Activated T-cell treated with anti-CD3 and anti-CD28 coated beads, Interleukin-2, amount 50 U/mL, for 1 hour (primary cell): ENCODE measurements at regions not wholly inside any gene's neighbourhood (a gene's known extent, or its start where the extent isn't known, plus 50 kb on each side); places are given as distances from the start of the nearest gene placed in this dataset.

Experiments
- DNase-seq: peaks from one replicate; pipeline ENCODE4 v3.0.0-alpha.2; 2020

- DNase-seq: no peak
These were observed 160.7 kb upstream of the PCBD1 start for GRCh38 chr10:71048971-71049615.

DNA sequence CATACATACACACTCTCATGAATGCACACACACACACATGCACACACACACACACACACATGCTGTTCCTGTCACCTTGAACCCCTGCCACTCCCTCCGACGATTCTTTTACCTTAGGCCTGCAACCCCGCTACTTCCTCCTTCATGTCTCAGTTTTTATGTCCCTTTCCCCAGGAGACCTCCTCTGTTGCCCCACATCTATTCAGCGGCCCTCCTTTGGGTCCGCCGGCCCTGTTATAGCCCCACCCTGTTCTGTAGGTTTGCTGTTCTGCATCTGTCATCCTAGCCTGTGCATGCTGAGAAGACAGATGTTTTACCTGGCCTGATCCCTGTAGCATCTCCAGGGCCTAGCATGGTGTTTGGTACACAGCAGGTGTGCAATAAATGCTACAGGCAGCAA is 161.6 kb upstream of the PCBD1 start:
- no peak for DNase-seq

DNA sequence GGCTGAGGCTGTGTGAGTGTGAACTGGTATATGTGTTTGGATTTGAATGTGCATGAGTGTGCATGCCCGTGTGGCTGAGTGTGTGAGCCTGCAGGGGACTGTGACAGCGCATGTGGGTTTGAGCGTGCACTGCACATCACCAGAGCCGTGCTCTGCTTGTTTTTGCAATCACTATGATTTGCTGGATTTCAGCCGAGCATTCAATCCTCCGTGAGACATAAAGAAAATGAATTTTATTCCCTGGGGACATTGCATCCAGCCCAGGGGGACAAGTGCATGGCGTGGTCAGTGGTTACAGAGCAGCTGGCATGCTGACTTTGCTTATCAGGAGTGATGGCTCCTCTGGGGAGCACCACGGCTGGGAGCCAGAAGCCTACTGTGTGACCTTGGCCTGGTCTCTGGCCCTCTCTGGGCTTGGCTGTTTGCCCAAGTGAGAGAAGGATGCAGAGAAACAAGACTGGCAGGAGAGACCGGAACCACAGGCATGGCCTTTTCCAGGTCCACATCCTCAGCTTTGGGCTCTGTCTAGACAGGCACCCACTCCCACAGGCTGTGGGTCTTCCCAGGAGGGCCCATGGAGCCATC is 160.2 kb upstream of the UNC5B start:
- no peak for DNase-seq

GRCh38 chr10:71052708-71053107 is 159.7 kb upstream of the UNC5B start:
- DNase-seq: no peak

DNA sequence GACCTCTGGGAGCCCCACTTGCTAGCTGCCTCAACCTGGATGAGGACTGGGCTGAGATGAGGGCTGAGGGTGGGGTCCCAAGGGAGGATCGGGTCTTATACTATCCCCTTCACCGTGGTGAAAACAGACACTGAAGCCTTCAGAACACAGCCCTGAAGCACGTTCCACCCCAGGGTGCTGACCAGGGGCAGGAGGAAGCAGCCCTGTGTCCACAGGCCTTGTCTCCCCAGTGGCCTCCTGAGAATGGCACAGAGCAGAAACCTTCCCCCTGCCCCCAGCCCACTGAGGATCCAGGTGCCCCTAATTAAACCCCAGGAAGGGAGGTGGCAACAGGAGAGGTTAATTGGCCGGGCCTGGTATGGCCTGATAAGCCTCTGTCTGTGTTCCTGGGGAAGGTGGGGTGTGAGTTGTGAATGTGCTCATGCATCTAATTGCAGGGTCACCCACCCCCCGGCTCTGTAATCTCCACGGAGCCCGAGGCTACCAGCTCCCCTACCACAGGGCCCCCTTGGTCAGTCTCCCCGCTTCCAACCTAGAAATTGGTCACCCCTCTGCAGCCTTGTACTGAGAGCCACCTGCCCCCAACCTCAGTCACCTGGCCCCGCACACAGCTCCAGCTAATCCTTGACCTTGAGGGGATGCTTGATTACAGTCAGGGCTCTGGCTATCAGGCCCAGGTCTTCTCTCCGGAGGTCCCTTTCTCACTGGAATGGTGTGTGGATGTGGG is 159.0 kb upstream of the UNC5B start:
- no peak for DNase-seq

- DNase-seq: no peak
These were observed 154.1 kb upstream of the UNC5B start for GRCh38 chr10:71058308-71058707.

DNA sequence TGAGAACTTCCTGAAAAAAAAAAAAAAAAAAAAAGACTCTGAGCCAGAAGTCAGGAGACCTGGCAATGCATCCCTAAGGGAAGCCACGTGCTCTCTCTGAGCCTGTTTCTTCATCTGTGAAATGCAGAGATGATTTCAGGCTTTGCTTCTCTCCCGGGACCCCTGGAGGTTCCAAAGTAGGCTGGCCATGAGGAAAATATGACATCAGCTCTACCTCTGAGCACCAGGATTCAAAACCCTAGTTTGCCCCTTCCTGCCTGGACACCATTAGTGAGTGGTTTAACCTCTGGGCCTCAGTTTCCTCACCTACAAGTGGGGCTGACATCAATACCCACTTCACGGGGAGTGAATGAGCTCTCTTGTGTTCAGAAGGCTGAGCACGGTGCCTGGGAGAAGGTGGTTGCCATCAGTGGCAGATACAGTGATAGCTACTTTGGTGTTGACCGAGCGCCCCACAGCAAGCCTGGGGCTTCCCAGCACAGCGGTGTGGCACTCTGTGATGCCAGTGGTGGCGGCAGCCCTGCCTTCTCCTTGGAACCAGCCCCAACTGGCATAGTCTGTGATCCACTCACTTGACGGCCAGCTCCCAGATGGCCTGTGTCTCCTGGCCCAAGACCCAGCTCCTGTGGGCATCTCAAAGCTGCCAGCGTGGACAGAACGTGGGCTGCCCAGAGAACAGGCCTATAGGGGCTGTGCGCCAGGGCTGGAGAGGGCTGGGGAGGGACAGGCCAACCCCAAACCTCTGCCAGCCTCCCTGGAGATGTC is 153.1 kb upstream of the UNC5B start:
- no peak for DNase-seq

DNA sequence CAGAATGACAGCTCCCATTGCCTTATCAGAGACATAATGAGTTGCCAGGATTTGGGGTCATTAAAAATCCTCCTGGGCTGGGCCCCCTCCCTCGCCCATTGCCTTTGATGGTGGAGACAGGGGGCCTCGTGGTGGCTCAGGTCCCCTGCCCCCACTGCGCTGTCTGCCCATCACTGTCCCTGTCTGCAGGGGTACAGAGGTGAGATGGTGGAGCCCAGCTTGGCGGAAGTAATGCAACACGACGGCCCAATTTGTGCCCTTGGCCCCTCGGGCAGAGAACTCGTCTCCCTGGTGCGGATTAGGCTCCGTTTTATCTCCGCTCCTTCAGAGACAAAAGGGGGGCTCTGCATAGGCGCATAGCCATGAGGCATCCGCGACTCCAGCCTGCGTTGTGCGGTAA is 152.4 kb upstream of the UNC5B start:
- no peak for DNase-seq

GRCh38 chr10:71060476-71061426 is 151.6 kb upstream of the UNC5B start:
- no peak for DNase-seq

- DNase-seq: no peak
These were observed 150.9 kb upstream of the UNC5B start for GRCh38 chr10:71061472-71061871.

DNA sequence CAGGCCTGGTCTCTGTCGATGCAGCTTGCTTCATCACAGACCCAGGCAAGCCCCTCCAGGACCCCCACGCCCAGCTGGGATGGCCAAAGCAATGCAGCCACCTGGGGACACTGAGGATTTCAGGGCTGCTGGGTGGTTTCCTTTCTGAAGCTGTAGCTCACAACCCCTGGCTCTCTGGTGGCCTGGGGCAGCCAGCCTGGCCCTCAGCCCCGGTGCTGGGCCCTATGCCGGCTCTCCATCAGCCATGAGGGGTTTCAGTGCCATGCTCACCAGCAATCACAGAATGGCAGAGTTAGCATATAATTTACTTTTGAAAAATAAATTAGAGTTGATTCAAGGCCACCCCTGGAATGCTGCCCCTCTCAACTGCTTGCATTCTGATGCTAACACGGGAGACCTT is 150.2 kb upstream of the UNC5B start:
- DNase-seq: no peak

DNA sequence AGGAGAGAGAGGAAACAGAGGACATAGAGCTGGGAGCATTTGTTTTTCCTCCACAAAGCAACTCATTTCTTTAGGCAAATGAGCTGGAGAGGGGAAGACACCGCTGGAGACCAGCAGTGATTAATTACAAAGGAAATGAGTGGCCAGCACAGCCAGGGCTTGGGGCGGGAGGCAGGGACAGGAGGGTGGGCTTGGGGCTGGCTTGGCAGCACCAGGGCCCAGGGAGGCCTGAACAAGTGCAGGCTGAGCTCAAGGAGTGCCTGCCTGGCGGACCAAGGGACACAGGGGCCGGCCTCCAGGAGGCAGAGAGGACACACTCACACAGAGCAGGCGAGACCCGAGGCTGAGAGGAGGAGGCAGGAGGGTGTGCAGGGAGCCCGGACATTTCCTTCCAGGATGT is 149.0 kb upstream of the UNC5B start:
- no peak for DNase-seq

DNA sequence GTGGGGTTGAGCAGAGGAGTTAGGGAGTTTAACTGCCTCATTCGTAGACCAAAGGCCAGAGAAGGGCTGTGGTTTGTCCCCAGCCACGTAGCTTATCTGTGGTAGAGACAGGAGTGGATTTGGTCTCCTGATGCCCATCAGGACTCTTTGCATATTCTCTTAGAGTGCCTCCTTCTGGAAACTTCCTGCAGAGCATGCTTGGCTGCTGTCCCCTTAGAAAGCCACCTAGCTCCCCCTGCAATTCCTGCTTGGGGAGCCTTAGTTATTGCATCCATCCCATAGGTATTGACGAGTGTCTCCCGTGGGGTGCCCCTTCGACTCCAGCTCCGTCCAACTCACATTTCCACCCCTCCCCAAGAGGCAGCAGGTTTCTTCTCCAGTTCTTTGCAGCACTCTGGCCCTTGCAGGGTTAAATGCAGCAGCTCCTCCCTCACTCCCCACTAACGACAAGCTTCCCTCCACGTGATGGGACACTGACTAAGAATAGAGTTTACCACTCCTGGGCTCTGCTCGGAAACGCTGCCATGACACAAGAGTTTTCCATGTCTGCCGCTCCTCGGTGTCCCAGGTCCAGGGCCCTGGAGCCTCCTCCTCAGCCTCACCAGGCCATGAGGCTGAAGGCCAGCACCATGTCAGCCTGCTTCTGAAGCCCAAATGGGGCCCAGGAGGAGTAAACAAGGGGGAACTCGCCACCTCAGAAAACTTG is 147.8 kb upstream of the UNC5B start:
- no peak for DNase-seq

DNA sequence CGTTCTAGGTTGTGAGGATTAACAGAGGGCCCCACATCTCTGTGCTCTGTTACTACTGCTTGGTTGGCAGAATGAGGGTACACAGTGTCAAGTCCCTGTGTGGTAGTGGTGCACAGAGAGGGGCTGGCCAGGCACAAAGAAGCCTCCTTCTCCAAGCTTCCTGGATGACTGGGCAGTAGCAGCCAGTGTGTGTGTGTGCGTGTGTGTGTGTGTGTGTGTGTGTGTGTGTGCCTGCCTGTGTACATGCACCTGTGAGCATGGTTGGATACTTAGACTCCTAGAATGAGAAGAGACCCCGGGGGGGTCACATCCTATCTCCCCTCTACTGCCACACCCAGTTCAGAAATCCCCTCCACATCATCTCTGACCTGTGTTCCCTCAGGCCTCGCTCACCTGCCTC is 146.7 kb upstream of the UNC5B start:
- no peak for DNase-seq

DNA sequence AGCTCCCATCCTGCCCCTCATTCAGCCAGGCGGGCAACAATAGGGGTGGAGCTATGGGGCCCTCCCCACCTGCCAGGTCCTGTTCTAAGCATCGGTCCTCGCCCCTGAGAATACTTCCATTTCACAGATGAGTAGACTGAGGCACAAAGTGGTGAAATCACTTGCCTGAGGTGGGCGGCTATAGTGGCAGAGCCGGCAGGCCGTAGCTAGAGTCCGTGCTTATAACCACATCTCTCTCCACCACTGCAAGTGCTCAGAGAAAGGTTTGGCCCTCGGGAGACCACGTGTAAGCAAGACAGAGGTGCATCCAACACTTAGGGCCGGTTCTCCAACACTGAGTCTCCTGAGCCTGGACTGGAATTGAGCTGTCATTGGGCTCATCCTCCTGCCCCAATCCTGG is 145.8 kb upstream of the UNC5B start:
- DNase-seq: no peak

GRCh38 chr10:71067098-71067740 is 145.2 kb upstream of the UNC5B start:
- no peak for DNase-seq

GRCh38 chr10:71068861-71069271 is 143.5 kb upstream of the UNC5B start:
- DNase-seq: no peak

DNA sequence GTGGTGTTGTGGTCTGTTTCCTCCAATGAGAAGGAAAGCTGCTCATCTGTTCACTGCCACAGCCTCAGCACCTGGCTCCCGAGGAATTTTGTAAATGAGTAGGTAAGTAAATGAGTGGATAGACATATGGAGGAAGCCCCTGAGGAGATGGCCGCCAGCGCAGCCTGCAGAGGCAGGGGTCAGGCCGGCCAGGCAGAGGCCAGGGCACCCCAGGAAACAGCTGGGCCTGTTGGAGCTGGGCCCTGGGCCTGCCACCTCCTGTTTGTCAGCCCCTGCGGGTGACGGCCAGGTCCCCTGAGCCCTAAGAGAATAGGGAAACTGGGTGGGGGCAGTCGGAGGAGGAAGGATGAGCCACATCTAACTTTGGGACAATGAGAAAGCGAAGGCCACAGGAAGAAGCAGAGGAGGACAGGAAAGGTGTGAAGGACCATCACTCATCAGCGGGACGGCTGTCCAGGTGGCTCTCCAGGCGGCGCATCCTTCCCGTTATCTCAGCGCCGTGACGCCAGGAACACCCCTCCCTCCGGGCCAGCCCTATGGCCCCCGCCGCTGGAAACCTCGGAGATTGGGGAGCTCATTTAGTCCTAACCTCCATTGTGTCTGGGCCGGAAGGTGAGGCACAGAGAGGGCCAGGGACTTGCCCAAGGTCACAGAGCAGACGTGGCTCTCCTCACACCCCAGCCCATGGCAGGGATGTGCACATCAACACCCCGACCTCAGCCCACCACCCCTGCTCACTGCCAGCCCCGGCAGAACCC is 142.3 kb upstream of the UNC5B start:
- DNase-seq: no peak

- no peak for DNase-seq
These were observed 141.6 kb upstream of the UNC5B start for GRCh38 chr10:71070741-71071140.

DNA sequence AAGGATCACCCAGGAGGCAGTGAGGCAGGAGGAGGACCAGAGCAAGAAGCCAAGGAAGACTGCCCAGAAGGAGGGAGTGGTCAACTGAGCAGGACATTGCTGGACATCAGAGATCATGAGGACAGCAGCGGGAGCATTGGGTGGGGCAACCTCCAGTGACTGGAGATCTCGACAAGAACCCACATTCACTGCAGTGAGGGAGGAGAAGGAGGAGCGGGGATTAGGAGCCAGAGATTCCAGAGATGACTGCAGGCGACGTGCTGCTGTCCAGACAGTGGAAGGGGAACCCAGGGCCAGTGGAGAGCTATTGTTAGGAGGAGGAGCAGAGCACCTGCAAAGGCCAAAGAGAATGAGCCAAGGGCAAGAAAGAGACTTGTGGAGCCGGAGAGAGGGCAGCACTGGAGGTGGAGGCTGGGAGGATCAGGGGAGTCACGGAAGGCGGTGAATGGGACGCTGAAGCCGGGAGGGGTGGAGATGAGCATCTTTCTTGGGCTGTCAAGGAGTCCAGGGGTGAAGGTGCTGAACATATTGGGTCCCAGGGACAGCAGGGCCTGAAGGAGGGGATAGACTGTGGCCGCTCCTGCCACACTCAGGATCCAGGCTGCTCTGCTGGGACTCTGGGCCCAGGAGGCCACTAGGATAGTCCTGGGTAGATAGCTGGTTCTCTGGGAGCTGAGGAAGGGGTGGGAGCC is 140.1 kb upstream of the UNC5B start:
- DNase-seq: no peak
